IMR-90 (cell line): ENCODE measurements at regions not wholly inside any gene's neighbourhood (a gene's known extent, or its start where the extent isn't known, plus 50 kb on each side); places are given as distances from the start of the nearest gene placed in this dataset.

Experiments
- BHLHE40 ChIP-seq: fragments of 150-350 bp; IDR thresholded peaks from 2 replicates; pipeline ENCODE4 v1.6.1; 2016; ENCODE audit warnings: mild to moderate bottlenecking, low read depth, low read length
- CEBPB ChIP-seq: IDR thresholded peaks from 2 replicates; pipeline ENCODE4 v1.6.1; 2012; ENCODE audit warnings: low read depth, low read length, improper control_type of control experiment
- CTCF ChIP-seq: conservative IDR thresholded peaks from 2 replicates; pipeline ENCODE4 v1.5.1; 2012; ENCODE audit warnings: mild to moderate bottlenecking, low read depth, low read length, improper control_type of control experiment
- ELK1 ChIP-seq: fragments of 150-350 bp; IDR thresholded peaks from 2 replicates; pipeline ENCODE4 v1.6.1; 2016; ENCODE audit warnings: low read depth, mild to moderate bottlenecking, low read length, moderate library complexity, borderline replicate concordance
- FOS ChIP-seq: fragments of 150-350 bp; IDR thresholded peaks from 2 replicates; pipeline ENCODE4 v1.6.1; 2016; ENCODE audit warnings: low read depth, low read length
- MAFK ChIP-seq: IDR thresholded peaks from 2 replicates; pipeline ENCODE4 v1.6.1; 2012; ENCODE audit warnings: low read depth, low read length, improper control_type of control experiment
- MAZ ChIP-seq: IDR thresholded peaks from 2 replicates; pipeline ENCODE4 v1.6.1; 2012; ENCODE audit warnings: low read depth, mild to moderate bottlenecking, low read length, improper control_type of control experiment, moderate library complexity, borderline replicate concordance
- MXI1 ChIP-seq: IDR thresholded peaks from 2 replicates; pipeline ENCODE4 v1.6.1; 2012; ENCODE audit warnings: low read depth, mild to moderate bottlenecking, low read length, moderate library complexity, borderline replicate concordance
- NFE2L2 ChIP-seq: fragments of 150-350 bp; IDR thresholded peaks from 2 replicates; pipeline ENCODE4 v1.6.1; 2016; ENCODE audit warnings: low read depth, mild to moderate bottlenecking, low read length
- POLR2A ChIP-seq: IDR thresholded peaks from 2 replicates; pipeline ENCODE4 v1.6.1; 2012; ENCODE audit warnings: mild to moderate bottlenecking, low read depth, low read length
- RAD21 ChIP-seq: IDR thresholded peaks from 2 replicates; pipeline ENCODE4 v1.6.1; 2012; ENCODE audit warnings: low read length, improper control_type of control experiment
- RCOR1 ChIP-seq: IDR thresholded peaks from 2 replicates; pipeline ENCODE4 v1.6.1; 2012; ENCODE audit warnings: mild to moderate bottlenecking, low read length, improper control_type of control experiment; ENCODE audit not compliant: insufficient replicate concordance
- RFX5 ChIP-seq: IDR thresholded peaks from 2 replicates; pipeline ENCODE4 v1.8.0; 2012; ENCODE audit warnings: low read depth, mild to moderate bottlenecking, low read length, moderate library complexity
- USF2 ChIP-seq: fragments of 150-350 bp; IDR thresholded peaks from 2 replicates; pipeline ENCODE4 v1.6.1; 2017; ENCODE audit warnings: mild to moderate bottlenecking, antibody characterized with exemption, low read length, low read depth

GRCh38 chr10:110419265-110419664, 78.4 kb upstream of the DUSP5 start:
- TF ChIP-seq CTCF (no peak), BHLHE40 (no peak), POLR2A (no peak), MXI1 (no peak), USF2 (no peak), FOS (no peak), CEBPB (no peak), NFE2L2 (no peak), RFX5 (no peak), RCOR1 (no peak), ELK1 (no peak), RAD21 (no peak), MAFK (no peak), MAZ (no peak)
